Sigmoid colon (tissue), 4 donors: ENCODE measurements at regions not wholly inside any gene's neighbourhood (a gene's known extent, or its start where the extent isn't known, plus 50 kb on each side); places are given as distances from the start of the nearest gene placed in this dataset.

Experiments used
- POLR2A ChIP-seq, 2 donors: fragments of 450-650 bp; IDR thresholded peaks; one replicate each; pipeline ENCODE4 v1.6.1; 2016; ENCODE audit warnings: antibody characterized with exemption in 2 of 2, mild to moderate bottlenecking in 2 of 2, moderate library complexity in 2 of 2
- POLR2AphosphoS5 ChIP-seq, 4 donors: sonication (generic); formaldehyde crosslinking; IDR thresholded peaks; one replicate each; pipeline ENCODE4 v1.6.1; 2017; ENCODE audit warnings: antibody characterized with exemption in 4 of 4

- TF ChIP-seq POLR2AphosphoS5 (IDR thresholded peaks at IDR 0.05) (no peak), POLR2A (IDR thresholded peaks at IDR 0.05) (no peak)
Observed at GRCh38 chr4:15354371-15355297, 73.2 kb upstream of the C1QTNF7 start.
